HG03045 (cell line): ENCODE measurements at regions not wholly inside any gene's neighbourhood (a gene's known extent, or its start where the extent isn't known, plus 50 kb on each side); places are given as distances from the start of the nearest gene placed in this dataset.

Experiments used
- ATAC-seq: cut with Tn5 transposase; IDR thresholded peaks from one replicate; pipeline ENCODE4 v1.9.1; 2021; ENCODE audit warnings: mild to moderate bottlenecking, moderate library complexity; ENCODE audit not compliant: unreplicated experiment

- peak; percentile 51 for ATAC-seq
Observed at GRCh38 chr4:144902614-144903013, 195.4 kb downstream of the ANAPC10 start.

GRCh38 chr4:144903953-144904711 is 193.9 kb downstream of the ANAPC10 start:
- ATAC-seq: no peak

GRCh38 chr4:144905286-144905685 is 192.7 kb downstream of the ANAPC10 start:
- no peak for ATAC-seq

- no peak for ATAC-seq
Observed at GRCh38 chr4:144906181-144906925, 191.6 kb downstream of the ANAPC10 start.

- no peak for ATAC-seq
Observed at GRCh38 chr4:144910723-144911122, 187.3 kb downstream of the ANAPC10 start.
